ENCODE measurements at regions not wholly inside any gene's neighbourhood (a gene's known extent, or its start where the extent isn't known, plus 50 kb on each side); places are given as distances from the start of the nearest gene placed in this dataset.

DNA sequence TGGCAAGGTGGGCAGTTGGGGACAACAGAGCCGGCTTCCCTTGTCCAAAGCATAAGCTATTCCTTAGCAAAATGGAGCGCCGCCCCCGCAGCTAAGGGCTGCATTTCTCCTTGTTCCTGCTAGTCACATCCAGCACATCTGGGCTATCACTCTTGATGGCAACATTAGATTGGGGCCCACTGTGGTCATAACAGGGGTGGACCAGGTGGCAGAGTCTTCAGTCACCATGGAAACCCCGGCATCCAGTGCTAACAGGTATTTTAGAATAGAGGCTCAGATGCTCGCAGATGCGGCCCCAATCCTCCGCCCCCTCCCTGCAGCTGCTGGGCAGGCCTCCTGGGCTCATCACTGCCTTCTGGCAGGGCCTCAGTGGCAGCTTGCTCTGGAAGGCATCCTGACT lies 125.9 kb downstream of the GPCPD1 start:
- DNase-seq: no peak
- ATAC-seq: no peak
- Histone ChIP-seq H3K27ac (no peak overlapping the region), H3K36me3 (no peaks in the 10 kb centered on the region), H3K9me3 (no peaks in the 10 kb centered on the region), H3K4me3 (no peak overlapping the region), H3K4me1 (no peaks in the 10 kb centered on the region), H3K27me3 (ENCODE audit: low read depth) (no peaks in the 10 kb centered on the region)
- TF ChIP-seq, protein P1, sequence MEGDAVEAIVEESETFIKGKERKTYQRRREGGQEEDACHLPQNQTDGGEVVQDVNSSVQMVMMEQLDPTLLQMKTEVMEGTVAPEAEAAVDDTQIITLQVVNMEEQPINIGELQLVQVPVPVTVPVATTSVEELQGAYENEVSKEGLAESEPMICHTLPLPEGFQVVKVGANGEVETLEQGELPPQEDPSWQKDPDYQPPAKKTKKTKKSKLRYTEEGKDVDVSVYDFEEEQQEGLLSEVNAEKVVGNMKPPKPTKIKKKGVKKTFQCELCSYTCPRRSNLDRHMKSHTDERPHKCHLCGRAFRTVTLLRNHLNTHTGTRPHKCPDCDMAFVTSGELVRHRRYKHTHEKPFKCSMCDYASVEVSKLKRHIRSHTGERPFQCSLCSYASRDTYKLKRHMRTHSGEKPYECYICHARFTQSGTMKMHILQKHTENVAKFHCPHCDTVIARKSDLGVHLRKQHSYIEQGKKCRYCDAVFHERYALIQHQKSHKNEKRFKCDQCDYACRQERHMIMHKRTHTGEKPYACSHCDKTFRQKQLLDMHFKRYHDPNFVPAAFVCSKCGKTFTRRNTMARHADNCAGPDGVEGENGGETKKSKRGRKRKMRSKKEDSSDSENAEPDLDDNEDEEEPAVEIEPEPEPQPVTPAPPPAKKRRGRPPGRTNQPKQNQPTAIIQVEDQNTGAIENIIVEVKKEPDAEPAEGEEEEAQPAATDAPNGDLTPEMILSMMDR (IDR thresholded peaks at IDR 0.05): no peak
- intact Hi-C loops (cut with DNase I): no loop called here

DNA sequence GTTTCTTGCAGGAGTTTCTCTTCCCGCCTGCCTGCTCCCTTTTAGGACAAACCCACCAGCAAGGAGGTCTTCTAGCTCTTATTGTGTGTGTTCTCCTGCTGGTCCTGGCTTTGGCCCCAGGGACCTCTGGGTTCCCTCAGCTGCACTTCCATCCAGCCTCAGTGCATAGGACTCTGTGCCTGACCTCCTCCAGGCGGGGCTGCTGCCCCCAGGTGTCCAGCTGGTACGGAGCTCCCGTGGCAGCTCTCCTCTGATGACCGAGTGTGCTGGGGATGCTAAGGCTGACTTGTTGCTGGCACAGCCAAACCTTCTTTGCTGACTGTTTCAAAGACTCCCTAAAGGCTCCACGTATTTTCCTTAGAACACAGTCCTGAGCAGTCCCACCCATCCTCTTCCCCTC lies 126.5 kb downstream of the GPCPD1 start:
- Histone ChIP-seq H3K27ac (no peak overlapping the region), H3K9me3 (no peaks in the 10 kb centered on the region), H3K36me3 (no peaks in the 10 kb centered on the region), H3K4me3 (no peak overlapping the region), H3K27me3 (ENCODE audit: low read depth) (no peaks in the 10 kb centered on the region), H3K4me1 (no peaks in the 10 kb centered on the region)
- no peak for ATAC-seq
- TF ChIP-seq, protein P1 (IDR thresholded peaks at IDR 0.05): no peak
- DNase-seq: no peak
- intact Hi-C loops (cut with DNase I): no loop called here

GRCh38 chr20:5482791-5483190 lies 128.0 kb downstream of the GPCPD1 start:
- H3K4me1 ChIP-seq: no peaks in the 10 kb centered on the region
- H3K9me3 ChIP-seq: no peaks in the 10 kb centered on the region
- DNase-seq (no peak), ATAC-seq (no peak)
- no peaks in the 10 kb centered on the region for H3K27me3 ChIP-seq (ENCODE audit: low read depth)
- intact Hi-C loops (cut with DNase I): no loop called here
- H3K4me3 ChIP-seq: no peak overlapping the region
- H3K27ac ChIP-seq: no peak overlapping the region
- TF ChIP-seq, protein P1 (IDR thresholded peaks at IDR 0.05): no peak
- H3K36me3 ChIP-seq: no peaks in the 10 kb centered on the region

DNA sequence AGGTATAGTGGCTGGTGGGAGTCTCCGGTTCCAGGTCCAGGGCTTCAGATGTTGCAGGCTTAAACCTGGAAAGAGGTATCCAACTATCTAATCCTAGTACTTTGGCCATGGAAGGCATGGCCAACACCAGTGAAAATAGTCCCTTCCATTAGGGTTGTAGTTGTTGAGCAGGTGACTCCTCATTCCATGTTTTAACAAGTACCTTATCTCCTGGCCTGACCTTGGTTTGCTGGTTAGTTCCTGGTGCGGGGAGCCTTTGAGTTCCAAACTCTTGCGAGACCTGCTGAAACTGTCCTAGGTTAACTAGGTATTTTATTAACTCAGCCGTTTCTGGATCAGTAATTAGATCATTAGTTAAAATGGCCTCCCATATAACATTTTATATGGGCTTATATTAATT lies 128.9 kb downstream of the GPCPD1 start:
- ATAC-seq: no peak

DNA sequence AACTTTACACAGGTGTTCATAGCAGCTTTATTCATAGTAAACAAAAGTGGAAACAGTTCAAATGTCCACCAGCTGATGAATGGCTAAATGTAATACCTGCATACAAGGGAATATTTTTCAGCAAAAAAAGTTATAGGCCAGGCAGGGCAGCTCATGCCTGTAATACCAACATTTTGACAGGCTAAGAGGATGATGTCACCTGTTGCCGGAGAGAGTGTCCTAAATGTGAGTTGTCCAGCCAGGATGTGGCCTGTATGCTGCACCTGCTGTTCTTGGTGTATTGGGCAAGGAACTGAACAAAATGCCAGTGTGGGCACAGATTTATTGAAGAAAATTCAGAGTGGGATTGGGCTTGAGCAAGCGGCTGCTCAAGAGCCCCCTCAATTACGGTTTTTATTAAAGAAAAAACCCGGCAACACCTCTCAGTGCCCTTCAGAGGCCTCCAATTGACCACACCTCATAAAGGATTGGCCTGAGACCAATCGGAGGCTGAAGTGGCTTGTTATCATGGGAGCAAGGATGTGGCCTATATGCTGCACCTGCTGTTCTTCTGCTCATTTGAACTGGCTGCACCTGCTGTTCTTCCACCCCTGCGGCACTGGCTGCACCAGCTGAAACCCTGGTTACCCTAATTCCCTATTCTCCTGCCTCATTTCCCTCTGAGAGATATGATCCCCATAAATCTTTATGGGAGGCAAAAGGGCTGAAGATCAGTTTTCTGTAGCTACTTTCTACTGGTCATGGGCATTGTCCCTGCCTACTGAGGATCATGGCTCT lies 129.8 kb downstream of the GPCPD1 start:
- Histone ChIP-seq H3K27ac (no peak overlapping the region), H3K36me3 (no peaks in the 10 kb centered on the region), H3K9me3 (no peaks in the 10 kb centered on the region), H3K27me3 (ENCODE audit: low read depth) (no peaks in the 10 kb centered on the region), H3K4me1 (no peaks in the 10 kb centered on the region), H3K4me3 (no peak overlapping the region)
- DNase-seq (no peak), ATAC-seq (peak; percentile 37 to 45)
- TF ChIP-seq, protein P1 (IDR thresholded peaks at IDR 0.05): no peak
- intact Hi-C loops (cut with DNase I): no loop called here

More for the DNA sequence above, 128.9 kb downstream of the GPCPD1 start:
- no peaks in the 10 kb centered on the region for H3K9me3 ChIP-seq
- H3K27ac ChIP-seq: no peak overlapping the region
- no peak overlapping the region for H3K4me3 ChIP-seq
- no peaks in the 10 kb centered on the region for H3K4me1 ChIP-seq
- H3K27me3 ChIP-seq (ENCODE audit: low read depth): no peaks in the 10 kb centered on the region
- H3K36me3 ChIP-seq: no peaks in the 10 kb centered on the region
- DNase-seq: no peak
- TF ChIP-seq, protein P1 (IDR thresholded peaks at IDR 0.05): no peak
- intact Hi-C loops (cut with DNase I): no loop called here

All from lower lobe of right lung (tissue), 2 donors.